DND-41 (cell line): ENCODE measurements at regions not wholly inside any gene's neighbourhood (a gene's known extent, or its start where the extent isn't known, plus 50 kb on each side); places are given as distances from the start of the nearest gene placed in this dataset.

Experiments
- CTCF ChIP-seq: IDR thresholded peaks from 2 replicates; pipeline ENCODE4 v1.5.1; 2012; ENCODE audit warnings: borderline replicate concordance, low read length, moderate library complexity, mild to moderate bottlenecking; ENCODE audit not compliant: poor library complexity, severe bottlenecking; ENCODE audit errors: extremely low read depth
- EZH2 ChIP-seq: IDR thresholded peaks from 3 replicates; pipeline ENCODE4 v1.6.1; 2012; ENCODE audit warnings: borderline replicate concordance, low read depth, mild to moderate bottlenecking, moderate library complexity, low read length, inconsistent platforms; ENCODE audit not compliant: severe bottlenecking

- TF ChIP-seq CTCF (no peak), EZH2 (no peak)
Measured at GRCh38 chr9:740221-740620, 101.3 kb upstream of the DMRT1 start.
